Stimulated activated naive CD8-positive, alpha-beta T cell treated with anti-CD3 and anti-CD28 coated beads, Interleukin-15, amount 100 ng/mL, for 72 hours (primary cell): ENCODE measurements at regions not wholly inside any gene's neighbourhood (a gene's known extent, or its start where the extent isn't known, plus 50 kb on each side); places are given as distances from the start of the nearest gene placed in this dataset.
A peak's percentile ranks its signal among the peaks of the same experiment; 100 is the strongest.

Experiments used
- ATAC-seq: fragments of 150-1000 bp; cut with Tn5 transposase; 2 replicates; pipeline ENCODE4 v1.10.0; 2021; ENCODE audit warnings: mild to moderate bottlenecking, moderate library complexity
- DNase-seq, 2 donors: peaks; one replicate each; pipeline ENCODE4 v3.0.0; 2021 to 2022
- H3K27ac Mint-ChIP-seq, 2 donors: one replicate each; pipeline ENCODE4 v1.8.0; 2022; ENCODE audit warnings: mild to moderate bottlenecking in 2 of 2, mixed read lengths in 2 of 2, moderate library complexity in 2 of 2
- H3K27me3 Mint-ChIP-seq: one replicate; pipeline ENCODE4 v1.8.0; 2022; ENCODE audit warnings: mixed read lengths
- H3K4me1 Mint-ChIP-seq: one replicate; pipeline ENCODE4 v1.8.0; 2022; ENCODE audit warnings: mild to moderate bottlenecking, mixed read lengths
- H3K4me3 Mint-ChIP-seq, 2 donors: one replicate each; pipeline ENCODE4 v1.8.0; 2022; ENCODE audit warnings: mild to moderate bottlenecking in 2 of 2, mixed read lengths in 2 of 2, moderate library complexity in 1 of 2
- H3K9me3 Mint-ChIP-seq, 2 donors: one replicate each; pipeline ENCODE4 v1.8.0; 2022; ENCODE audit warnings: mixed read lengths in 2 of 2

DNA sequence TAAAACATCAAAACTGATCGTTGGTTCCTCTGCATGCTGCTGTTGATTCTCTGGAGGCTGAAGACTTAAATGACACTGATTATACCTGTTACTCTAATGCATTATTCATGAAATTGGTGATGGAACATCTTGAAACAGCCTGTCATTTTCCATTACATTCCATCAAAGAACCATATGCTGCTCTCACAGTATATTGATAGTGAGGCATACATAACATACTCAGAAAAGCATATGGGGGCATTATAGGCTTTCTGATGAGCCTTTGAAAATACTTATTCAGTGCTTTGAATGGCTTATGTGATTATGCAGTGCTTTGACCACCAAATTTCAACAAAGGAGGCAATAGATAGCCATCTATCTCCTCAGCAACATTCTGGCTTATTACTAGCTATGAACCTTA is 392.1 kb downstream of the CDH19 start:
- H3K9me3 Mint-ChIP-seq = no peaks in the 10 kb centered on the region
- H3K27me3 Mint-ChIP-seq = no peaks in the 10 kb centered on the region
- ATAC-seq = no peak
- no peak overlapping the region for H3K27ac Mint-ChIP-seq
- H3K4me3 Mint-ChIP-seq = no peak overlapping the region
- DNase-seq = no peak
- no peaks in the 10 kb centered on the region for H3K4me1 Mint-ChIP-seq

DNA sequence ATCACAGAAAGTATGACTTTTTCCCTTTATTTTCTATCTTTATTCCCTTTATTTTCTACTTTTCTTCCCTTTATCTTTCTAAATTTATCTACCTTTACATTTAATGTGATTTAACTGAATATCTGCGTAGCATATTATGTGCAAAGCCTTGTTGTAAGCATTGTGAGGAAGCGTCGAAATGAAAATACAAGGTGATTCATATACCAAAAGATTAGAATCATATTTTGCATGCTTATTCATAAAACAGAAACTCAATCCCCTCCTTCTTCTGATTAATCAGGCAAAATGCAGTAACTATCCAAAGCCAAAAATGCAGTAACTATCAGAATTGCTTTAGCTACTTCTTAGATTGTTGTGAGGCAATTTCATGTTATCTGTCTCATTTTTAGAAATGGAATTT is 393.0 kb downstream of the CDH19 start:
- DNase-seq (no peak), ATAC-seq (no peak)
- H3K27me3 Mint-ChIP-seq = no peaks in the 10 kb centered on the region
- H3K4me3 Mint-ChIP-seq = no peak overlapping the region
- no peaks in the 10 kb centered on the region for H3K9me3 Mint-ChIP-seq
- H3K27ac Mint-ChIP-seq = no peak overlapping the region
- H3K4me1 Mint-ChIP-seq = no peaks in the 10 kb centered on the region

GRCh38 chr18:66209656-66210055 is 394.2 kb downstream of the CDH19 start:
- DNase-seq = no peak
- Mint-ChIP-seq H3K4me1 (no peaks in the 10 kb centered on the region), H3K4me3 (no peak overlapping the region), H3K9me3 (no peaks in the 10 kb centered on the region), H3K27ac (no peak overlapping the region), H3K27me3 (no peaks in the 10 kb centered on the region)
- no peak for ATAC-seq

- ATAC-seq (no peak), DNase-seq (no peak)
- Mint-ChIP-seq H3K9me3 (no peaks in the 10 kb centered on the region), H3K4me3 (no peak overlapping the region), H3K4me1 (no peaks in the 10 kb centered on the region), H3K27me3 (no peaks in the 10 kb centered on the region), H3K27ac (no peak overlapping the region)
These were observed 407.1 kb downstream of the CDH19 start for GRCh38 chr18:66196805-66197204.

DNA sequence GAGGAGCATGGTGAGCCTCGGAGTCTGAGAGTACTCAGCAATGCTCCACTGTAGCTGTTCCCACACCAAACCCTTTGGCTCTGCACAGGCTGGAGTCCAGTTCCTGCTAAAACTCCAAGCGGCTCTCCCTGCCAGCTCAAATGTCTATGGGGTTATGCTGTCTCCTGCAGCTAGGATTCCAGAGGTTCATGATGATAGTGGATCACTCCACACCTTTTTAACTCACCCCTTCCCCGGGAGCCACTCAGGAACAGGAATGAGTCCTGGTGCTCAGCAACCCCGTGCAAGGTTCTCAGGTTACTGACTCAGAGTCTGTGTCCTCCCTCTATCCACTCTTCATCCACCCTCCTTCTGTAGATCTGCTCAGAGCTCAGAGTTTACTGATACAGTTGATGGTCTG is 410.0 kb downstream of the CDH19 start:
- no peaks in the 10 kb centered on the region for H3K4me1 Mint-ChIP-seq
- peaks cover 0 to 4% of the 10 kb centered on the region in 2 donors for H3K9me3 Mint-ChIP-seq
- no peak for ATAC-seq
- H3K27me3 Mint-ChIP-seq = no peaks in the 10 kb centered on the region
- DNase-seq = no peak
- no peak overlapping the region for H3K4me3 Mint-ChIP-seq
- H3K27ac Mint-ChIP-seq = no peak overlapping the region

GRCh38 chr18:66193394-66193793 is 410.5 kb downstream of the CDH19 start:
- Mint-ChIP-seq H3K27me3 (no peaks in the 10 kb centered on the region), H3K4me1 (no peaks in the 10 kb centered on the region), H3K4me3 (no peak overlapping the region), H3K9me3 (peaks cover 0 to 10% of the 10 kb centered on the region in 2 donors), H3K27ac (no peak overlapping the region)
- ATAC-seq (no peak), DNase-seq (no peak)

GRCh38 chr18:66168685-66169235 is 417.9 kb downstream of the CDH7 start:
- no peaks in the 10 kb centered on the region for H3K4me1 Mint-ChIP-seq
- no peak overlapping the region for H3K4me3 Mint-ChIP-seq
- no peak for ATAC-seq
- no peak for DNase-seq
- H3K9me3 Mint-ChIP-seq = peaks cover 8 to 12% of the 10 kb centered on the region in 2 donors
- H3K27me3 Mint-ChIP-seq = no peaks in the 10 kb centered on the region
- no peak overlapping the region for H3K27ac Mint-ChIP-seq

DNA sequence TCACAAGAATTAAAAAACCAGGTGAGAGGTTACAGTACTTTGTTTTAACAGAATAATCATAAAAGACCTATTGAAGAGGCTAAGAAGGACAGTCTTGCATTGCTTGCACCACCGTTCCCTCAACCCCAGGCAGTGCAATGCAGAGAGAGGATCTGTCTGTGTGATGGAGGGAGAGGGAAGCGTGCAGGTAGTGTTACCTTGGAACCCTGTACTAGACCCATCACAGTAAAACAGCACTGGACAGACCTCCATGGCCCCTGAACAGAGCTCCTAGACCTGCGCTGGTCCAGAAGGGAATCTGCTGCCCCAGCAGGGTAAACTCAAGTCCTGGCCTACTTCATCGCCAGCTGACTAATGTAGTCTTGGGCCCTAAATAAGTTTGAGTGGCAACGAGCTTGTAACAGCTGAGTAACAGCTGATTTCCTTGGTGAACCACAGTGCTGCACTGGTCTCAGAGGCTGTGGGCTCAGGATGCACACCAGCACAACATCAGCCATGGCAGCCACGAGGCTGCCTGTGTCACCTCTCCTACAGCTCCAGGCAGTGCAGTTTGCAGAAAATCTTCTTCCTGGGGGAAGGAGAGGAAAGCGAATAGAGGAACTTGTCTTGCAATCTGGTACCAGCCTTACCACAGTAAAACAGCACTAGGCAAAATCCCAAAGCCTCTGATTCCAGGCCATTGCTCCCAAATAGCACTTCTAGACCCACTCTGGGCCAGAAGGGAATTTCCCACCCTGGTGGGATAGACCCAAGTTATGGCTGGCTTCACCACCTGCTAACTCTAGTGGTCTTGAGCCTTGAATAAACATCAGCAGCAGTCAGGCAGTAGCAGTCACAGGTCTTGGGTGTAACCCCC is 417.2 kb downstream of the CDH7 start:
- H3K27me3 Mint-ChIP-seq = no peaks in the 10 kb centered on the region
- ATAC-seq = peak; percentile 35
- no peak overlapping the region for H3K27ac Mint-ChIP-seq
- no peak overlapping the region for H3K4me3 Mint-ChIP-seq
- DNase-seq = no peak
- peaks cover 8 to 12% of the 10 kb centered on the region in 2 donors for H3K9me3 Mint-ChIP-seq
- H3K4me1 Mint-ChIP-seq = no peaks in the 10 kb centered on the region

GRCh38 chr18:66160007-66160406 is 409.2 kb downstream of the CDH7 start:
- no peak for ATAC-seq
- Mint-ChIP-seq H3K27ac (no peak overlapping the region), H3K4me1 (no peaks in the 10 kb centered on the region), H3K9me3 (peaks cover 0 to 7% of the 10 kb centered on the region in 2 donors), H3K4me3 (no peak overlapping the region), H3K27me3 (no peaks in the 10 kb centered on the region)
- no peak for DNase-seq

GRCh38 chr18:66159451-66159850 is 408.6 kb downstream of the CDH7 start:
- no peak for DNase-seq
- Mint-ChIP-seq H3K4me1 (no peaks in the 10 kb centered on the region), H3K4me3 (no peak overlapping the region), H3K9me3 (peaks cover 0 to 7% of the 10 kb centered on the region in 2 donors), H3K27ac (no peak overlapping the region), H3K27me3 (no peaks in the 10 kb centered on the region)
- ATAC-seq = no peak

GRCh38 chr18:66156946-66157687 is 406.3 kb downstream of the CDH7 start:
- Mint-ChIP-seq H3K4me1 (no peaks in the 10 kb centered on the region), H3K27me3 (no peaks in the 10 kb centered on the region), H3K27ac (no peak overlapping the region), H3K9me3 (peaks cover 0 to 9% of the 10 kb centered on the region in 2 donors), H3K4me3 (no peak overlapping the region)
- ATAC-seq = no peak
- DNase-seq = no peak

DNA sequence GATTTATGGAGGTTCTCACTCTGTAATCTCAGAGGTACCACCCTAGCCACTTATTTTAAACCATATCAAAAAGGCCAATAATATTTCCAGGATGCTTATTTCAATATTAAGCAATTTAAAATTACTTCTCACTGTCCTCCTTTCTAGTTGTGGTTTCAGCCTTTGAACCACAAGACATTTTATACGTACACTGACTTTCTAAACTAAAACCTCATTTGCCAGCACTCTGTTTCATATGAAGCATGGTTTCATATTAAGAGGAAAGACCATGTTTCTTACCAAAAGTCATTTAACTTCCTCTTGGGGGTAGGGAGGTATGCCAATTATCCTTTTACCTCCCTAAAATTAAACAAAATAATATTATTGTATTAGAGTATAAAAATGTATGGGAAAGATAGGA is 399.8 kb downstream of the CDH7 start:
- no peak overlapping the region for H3K27ac Mint-ChIP-seq
- ATAC-seq (no peak), DNase-seq (no peak)
- peaks cover 0 to 9% of the 10 kb centered on the region in 2 donors for H3K9me3 Mint-ChIP-seq
- no peaks in the 10 kb centered on the region for H3K27me3 Mint-ChIP-seq
- H3K4me1 Mint-ChIP-seq = no peaks in the 10 kb centered on the region
- H3K4me3 Mint-ChIP-seq = no peak overlapping the region

DNA sequence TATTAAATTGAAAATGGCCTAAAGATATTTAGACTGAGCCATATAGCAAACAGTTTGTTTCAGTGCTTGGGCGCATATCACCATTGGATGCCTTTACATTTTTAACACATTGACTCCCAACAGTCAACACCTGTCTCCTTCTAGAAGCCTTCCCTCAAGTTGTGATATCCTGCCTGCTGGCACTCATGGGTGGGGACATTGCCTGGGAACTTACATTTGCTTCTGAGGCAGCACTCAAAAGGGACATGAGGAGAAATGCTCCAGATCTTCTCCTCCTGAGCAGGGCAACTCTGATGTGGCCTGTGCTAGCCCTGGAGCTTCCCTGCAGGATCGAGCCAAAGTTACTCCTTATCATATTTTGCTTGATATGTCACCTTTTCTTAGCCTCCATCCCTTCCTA is 392.2 kb downstream of the CDH7 start:
- DNase-seq = no peak
- Mint-ChIP-seq H3K4me3 (no peak overlapping the region), H3K4me1 (no peaks in the 10 kb centered on the region), H3K27ac (no peak overlapping the region), H3K9me3 (no peaks in the 10 kb centered on the region), H3K27me3 (no peaks in the 10 kb centered on the region)
- no peak for ATAC-seq

GRCh38 chr18:66141716-66142115 is 390.9 kb downstream of the CDH7 start:
- no peak for DNase-seq
- H3K4me1 Mint-ChIP-seq = no peaks in the 10 kb centered on the region
- no peaks in the 10 kb centered on the region for H3K27me3 Mint-ChIP-seq
- no peak overlapping the region for H3K4me3 Mint-ChIP-seq
- H3K9me3 Mint-ChIP-seq = no peaks in the 10 kb centered on the region
- no peak overlapping the region for H3K27ac Mint-ChIP-seq
- ATAC-seq = no peak

GRCh38 chr18:66138642-66139041 is 387.8 kb downstream of the CDH7 start:
- H3K9me3 Mint-ChIP-seq = peaks cover 0 to 7% of the 10 kb centered on the region in 2 donors
- no peak overlapping the region for H3K4me3 Mint-ChIP-seq
- H3K27me3 Mint-ChIP-seq = no peaks in the 10 kb centered on the region
- ATAC-seq (no peak), DNase-seq (no peak)
- no peak overlapping the region for H3K27ac Mint-ChIP-seq
- no peaks in the 10 kb centered on the region for H3K4me1 Mint-ChIP-seq

DNA sequence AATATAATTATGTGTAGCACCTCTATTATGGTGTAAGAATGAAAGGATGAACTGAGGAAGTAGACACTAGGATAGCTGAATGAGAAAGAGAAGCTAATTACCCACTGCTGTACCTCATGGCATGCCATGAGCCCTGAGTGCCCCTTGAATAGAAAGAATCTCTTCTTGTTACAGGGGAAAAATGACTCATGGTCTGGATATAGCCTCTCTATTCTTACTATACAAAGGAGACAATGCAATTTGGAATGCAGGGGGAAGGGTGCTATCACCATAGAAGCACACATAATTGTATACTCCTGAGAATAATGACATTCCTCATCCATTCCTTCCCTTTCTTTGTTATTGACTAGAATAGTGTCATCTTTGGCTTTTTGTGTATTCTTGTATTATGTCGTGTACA is 385.2 kb downstream of the CDH7 start:
- Mint-ChIP-seq H3K4me1 (no peaks in the 10 kb centered on the region), H3K4me3 (no peak overlapping the region), H3K9me3 (peaks cover 0 to 7% of the 10 kb centered on the region in 2 donors), H3K27me3 (no peaks in the 10 kb centered on the region), H3K27ac (no peak overlapping the region)
- DNase-seq (no peak), ATAC-seq (no peak)
